ENCODE measurements at regions not wholly inside any gene's neighbourhood (a gene's known extent, or its start where the extent isn't known, plus 50 kb on each side); places are given as distances from the start of the nearest gene placed in this dataset.

DNA sequence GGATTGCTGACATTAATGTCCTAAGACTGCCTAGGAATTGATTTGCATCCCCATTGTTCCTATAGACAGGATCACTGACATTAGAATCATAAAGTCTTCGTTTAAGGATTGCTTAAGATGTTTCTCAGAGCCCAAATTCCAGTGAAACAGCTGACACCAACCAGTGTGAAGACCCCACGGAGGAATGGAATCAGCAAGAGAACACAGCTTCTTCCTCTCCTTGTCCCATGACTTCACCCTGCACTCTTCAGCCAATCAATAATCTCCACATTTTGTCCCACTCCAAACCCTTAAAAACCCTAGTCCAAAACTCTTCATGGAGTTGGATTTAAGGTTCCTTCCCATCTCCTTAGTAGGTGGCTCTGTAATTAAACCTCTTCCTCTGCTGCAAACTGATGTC, 157.0 kb upstream of the NDUFV2 start:
- DNase-seq = no peak

- DNase-seq = no peak
These were observed 156.2 kb upstream of the NDUFV2 start for GRCh38 chr18:8946066-8946838.

DNA sequence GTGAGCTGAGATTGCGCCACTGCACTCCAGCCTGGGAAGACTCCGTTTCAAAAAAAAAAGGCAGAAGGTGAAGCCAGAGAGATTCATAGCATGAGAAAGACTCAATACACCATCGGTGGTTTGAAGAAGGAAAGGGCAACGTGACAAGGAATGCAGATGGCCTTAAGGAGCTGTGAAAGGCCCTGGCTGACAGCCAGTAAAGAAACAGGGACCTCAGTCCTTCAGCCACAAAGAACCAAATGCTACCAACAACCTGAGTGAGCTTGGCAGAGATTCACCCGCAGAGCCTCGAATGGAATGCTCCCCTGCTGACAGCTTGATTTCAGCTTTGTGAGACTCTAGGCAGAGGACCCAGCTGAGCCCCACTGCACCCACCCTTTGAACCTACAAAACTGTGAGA, 154.9 kb upstream of the NDUFV2 start:
- no peak for DNase-seq

DNA sequence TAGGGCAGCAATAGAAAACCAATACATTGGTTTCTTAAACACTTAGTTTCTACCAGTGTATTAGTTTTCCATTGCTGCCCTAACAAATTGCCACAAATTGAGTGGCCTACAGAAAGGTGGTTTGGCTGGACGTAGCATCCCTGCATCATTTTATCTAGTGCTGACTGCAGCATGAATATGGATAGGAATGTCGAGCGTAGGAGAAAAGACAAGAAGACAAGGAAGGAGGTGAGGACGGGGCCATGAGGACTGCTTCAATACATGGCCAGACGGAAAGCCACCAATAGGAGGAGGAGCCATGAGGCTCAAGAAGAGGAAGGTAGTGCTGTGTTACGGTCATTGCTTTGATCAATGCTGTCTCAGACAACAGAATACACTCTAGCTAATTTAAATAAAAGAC, 154.5 kb upstream of the NDUFV2 start:
- no peak for DNase-seq

DNA sequence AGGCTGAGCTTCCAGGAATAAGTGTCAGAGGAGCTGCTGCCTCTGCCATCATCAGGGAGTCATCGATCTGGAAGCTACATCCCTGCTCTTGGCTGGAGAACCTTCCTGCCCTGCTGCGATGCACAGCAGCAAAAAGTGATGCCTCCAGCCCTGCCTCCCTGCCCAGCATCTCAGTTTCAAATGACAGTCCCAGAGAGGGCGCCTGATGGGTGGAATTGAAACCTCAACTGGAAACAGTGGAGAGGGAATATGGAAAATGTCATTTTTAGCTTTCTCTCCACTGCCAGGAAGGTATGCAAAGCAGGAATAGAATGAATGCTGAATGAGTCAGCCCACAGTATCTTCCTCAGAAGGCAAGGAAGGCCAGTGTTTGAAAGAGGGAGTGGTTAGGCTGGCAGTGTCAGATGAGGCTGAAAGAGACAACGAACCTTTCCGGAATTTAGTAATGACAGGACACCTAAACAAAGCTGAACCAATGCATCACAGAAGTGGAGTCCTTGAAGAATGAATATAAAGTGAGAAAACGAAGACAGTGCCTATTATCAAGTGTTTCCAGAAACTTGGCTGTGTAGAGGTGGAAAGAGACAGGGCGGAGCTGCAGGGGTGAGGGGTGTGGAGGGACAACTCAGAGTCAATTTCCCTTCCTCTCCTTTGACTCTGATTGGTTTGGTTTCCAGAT, 153.9 kb upstream of the NDUFV2 start:
- DNase-seq = no peak

GRCh38 chr18:8949206-8949605, 153.3 kb upstream of the NDUFV2 start:
- no peak for DNase-seq

DNA sequence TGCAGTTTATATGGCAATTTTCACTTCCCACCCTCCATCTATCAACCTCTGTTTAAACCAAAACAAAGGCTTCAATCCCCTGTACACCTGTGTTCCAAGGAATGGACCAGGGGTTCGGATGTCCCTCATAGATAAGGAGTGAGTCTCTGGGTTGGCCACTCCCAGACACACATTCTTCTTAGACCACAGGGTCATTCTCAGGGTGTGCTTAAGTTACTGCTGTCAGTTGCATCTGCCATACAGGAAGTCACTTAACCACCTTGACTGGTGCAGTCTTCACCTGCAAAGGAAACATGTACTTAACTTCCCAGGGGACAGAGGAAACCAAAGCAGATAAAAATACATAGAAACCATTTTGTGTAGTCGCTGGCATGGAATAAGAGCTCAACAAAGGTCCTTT, 151.0 kb upstream of the NDUFV2 start:
- DNase-seq = no peak

GRCh38 chr18:8952174-8952573, 150.3 kb upstream of the NDUFV2 start:
- no peak for DNase-seq

DNA sequence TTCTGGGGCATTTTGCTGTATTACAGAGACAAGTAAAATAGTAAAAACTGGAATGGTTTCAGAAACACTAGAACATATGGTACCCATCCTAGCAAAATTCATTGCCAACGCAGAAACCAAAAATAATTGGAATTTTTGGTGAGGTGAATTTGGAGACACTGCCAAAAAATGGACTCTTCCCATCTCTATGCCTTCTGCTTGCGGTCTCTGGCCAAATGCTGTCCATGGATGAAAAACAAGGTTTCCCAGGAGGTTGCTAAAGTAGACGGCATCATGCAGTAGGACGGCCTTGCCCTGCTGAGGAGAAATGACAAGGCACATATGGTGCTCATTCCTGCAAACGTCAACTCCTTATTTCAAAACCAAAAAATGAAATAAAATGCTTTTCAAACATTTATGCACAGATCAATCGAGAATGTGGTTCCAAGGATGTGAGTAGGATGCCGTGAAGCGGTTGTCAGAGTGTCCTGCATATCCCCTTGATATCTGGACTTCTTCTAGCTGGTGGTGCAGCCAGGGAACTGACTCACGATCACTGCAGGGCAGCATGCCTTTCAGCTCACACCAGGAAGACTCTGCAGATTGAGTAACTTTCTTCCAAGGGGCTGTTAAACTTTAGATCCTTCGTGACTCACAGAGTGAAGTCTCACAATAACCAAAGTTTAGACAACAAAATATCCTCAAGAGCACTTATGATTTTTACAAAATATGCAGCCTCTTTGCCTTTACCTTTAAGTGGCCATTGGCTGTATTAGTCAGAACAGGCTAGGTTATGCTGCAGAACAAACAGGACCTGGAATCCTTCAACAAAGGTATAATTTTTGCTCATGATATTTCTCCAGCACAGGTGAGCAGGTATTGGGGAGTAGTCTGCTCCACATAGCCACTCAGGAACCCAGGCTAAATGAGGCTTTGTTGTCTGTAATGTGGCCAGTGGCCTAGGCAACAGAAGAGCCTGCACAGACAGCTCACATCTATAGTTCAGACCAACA, 149.4 kb upstream of the NDUFV2 start:
- DNase-seq = no peak

GRCh38 chr18:8957731-8958130, 144.8 kb upstream of the NDUFV2 start:
- no peak for DNase-seq

GRCh38 chr18:8958660-8959059, 143.8 kb upstream of the NDUFV2 start:
- DNase-seq = no peak

DNA sequence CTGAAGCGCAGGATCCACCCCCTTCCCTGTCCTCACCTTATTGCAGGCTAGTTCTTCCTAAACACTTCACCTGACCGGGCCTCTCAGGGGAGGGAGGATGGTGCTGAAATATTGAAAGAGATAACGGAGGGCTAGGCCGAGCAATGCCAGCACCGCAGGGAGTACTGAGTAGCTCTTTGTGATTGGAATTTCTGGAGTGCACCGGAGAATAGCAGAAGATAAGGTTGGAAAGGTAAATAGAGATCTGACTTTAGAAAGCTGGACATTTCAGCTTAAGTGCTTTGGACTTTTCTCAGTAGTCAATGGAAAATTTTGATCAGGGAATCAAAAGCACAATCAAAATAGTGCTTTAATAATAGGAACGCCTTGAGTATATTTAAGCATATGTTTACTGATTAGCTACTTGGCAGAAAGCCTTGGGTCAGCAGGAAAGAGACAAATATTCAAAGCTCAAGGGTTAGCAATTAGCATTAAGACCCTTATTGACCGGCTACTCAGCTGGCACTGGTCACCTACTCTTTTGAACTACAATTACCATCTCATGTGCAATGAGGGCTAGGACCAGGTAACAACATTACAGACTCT, 142.9 kb upstream of the NDUFV2 start:
- DNase-seq = no peak

DNA sequence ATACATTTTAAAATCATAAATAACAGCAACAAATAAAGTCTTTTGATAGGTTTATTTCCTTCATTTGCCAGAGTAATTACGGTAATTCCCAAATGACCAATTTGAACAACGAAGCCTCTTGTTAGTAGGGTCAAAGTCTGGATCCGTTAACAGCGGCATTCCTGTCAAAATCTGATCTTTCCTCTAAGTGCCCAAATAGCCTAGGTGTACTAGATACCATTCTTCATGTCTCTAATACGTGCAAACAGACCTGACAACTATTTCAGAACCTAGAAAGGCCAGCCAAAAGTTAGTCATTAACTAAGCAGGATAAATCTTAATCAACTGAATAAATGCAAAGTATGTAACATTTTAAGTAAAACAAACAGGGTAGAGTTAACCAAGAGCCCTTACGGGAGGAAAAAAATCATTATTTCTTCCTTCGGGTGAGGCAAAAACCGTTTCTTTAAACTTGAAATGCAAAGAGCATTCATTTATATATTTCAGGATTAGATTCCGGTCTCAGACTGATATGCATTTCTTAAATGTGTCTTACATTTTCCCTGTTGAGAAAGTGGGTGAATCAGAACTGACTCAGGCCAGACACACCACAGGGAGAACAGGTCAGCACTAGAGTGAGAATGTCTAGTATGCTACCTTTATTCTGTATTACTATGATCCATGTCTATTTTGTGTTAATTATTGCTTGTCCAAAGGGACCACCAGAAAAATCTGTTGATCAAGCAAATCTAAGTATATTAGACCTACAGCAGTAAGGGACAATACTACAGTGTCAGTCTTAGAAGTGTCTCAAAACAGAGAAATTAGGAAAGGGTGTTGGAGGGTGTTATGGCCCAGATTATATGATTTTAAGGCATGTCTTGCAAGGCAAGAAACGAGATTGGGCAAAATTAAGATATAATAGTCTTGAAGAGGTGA, 141.5 kb upstream of the NDUFV2 start:
- no peak for DNase-seq

- DNase-seq = no peak
These were observed 140.2 kb upstream of the NDUFV2 start for GRCh38 chr18:8962192-8962779.

DNA sequence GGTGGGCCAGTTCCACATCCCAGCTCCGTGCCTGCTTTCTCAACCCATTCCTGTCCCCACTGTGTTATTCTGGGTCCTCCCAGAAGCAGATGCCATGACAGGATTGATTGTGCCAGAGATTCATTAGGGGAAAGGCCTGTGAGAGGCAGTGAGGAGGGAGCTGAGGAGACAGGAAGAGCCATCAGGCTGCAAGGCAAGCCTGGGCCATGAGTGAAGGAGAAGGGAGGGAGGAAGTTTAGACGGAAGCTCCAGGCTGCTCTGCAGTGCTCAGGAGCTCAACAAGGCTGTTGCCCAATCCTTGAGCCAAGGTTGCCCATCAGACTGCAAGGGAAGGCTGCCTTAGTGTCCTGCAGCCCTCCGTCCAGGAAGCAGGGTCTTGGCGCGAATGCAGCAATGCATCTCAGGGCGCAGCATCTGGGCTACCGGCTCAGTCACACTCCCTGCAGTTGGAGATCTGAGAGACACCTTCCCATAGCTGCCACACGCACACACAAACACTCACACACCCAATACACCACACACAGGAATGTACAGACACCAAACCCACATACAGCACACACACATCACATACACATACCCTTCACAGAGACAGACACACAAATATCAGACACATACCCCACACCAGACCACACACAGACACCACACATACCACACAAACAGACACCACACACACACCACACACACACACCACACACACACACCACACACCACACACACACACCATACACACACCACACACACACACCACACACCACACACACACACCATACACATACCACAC, 139.5 kb upstream of the NDUFV2 start:
- DNase-seq = no peak

GRCh38 chr18:8963876-8964275, 138.6 kb upstream of the NDUFV2 start:
- DNase-seq = no peak

DNA sequence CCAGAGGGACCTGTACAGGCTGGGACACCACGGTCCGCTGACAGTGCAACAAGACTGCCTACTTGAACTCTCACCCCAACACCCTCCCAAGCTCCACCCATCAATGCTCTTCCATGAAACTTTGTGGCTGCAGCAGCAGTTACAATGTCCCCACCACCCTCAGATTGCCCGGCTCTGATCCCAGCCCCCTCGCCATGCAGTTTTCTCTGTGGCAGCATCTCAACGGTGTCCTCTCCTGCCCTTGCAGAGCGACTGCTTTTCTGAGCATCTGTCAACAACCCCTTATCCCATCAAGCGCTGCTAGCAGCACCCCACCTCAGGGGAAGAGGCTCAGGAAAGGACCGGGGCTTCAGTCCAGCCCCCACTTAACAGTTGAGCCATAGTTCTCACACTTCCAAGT, 137.1 kb upstream of the NDUFV2 start:
- no peak for DNase-seq

- DNase-seq = no peak
These were observed 135.7 kb upstream of the NDUFV2 start for GRCh38 chr18:8966821-8967220.

DNA sequence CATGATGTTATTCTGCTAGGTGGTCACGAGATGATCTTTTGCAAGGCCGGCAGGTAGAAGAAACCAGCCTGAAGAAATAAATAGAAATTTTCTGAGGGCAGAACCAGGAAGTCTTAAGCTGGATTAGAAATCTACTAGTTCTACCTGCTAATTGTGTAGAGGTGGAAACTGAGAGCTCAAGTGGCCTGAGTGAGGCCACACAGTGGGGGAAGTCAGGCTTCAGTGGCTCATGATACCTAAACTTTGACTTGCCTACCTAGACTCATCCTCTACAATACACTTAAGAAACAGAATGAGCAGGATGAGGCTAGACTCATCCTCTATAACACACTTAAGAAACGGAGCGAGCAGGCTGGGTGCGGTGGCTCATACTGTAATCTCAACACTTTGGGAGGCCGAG, 134.9 kb upstream of the NDUFV2 start:
- DNase-seq = no peak

DNA sequence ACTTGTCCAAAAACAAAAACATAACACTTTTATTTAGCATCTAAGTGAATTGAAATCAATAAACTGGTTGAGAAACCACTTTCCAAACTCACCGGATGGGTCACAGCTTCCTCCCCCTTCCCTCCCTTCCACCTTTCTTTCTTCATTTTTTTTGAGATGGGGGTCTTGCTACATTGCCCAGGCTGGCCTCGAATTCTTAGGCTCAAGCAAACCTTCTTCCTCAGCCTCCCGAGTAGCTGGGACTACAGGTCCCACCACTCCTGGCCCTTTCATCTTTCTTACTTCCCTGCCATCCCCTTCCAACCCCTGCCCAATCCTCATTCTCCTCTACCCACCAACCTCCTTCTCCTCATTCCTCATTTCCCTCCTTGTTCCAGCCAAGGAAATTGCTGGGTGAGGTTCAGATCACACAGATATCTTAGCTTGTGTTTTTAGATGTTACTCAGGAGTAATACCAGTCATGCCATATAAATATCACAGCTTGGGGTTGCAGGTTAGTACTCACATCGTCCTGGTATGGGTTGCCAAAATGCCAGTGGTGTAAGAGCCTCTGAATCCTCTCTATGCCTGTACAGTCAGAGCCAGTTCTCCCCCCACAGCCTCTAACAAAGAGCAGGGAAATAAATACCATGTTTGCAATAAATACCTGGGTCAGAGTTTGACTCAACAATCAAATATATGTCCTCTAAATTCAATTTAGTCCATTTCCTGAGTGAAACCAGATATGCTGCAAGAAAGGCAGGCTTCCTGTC, 132.7 kb upstream of the NDUFV2 start:
- DNase-seq = no peak
